Thyroid gland (tissue), 4 donors: ENCODE measurements at regions not wholly inside any gene's neighbourhood (a gene's known extent, or its start where the extent isn't known, plus 50 kb on each side); places are given as distances from the start of the nearest gene placed in this dataset.

Experiments used
- DNase-seq, 2 donors: peaks; one replicate each; pipeline ENCODE4 v3.0.0-alpha.2; 2019
- H3K27ac ChIP-seq, 3 donors: fragments of 200-600 bp; sonication (generic); 1 replicate in 2 of 3; 2 replicates in 1 of 3; pipeline ENCODE4 v1.5.1; 2016 to 2019; ENCODE audit warnings: mild to moderate bottlenecking in 1 of 3, moderate library complexity in 1 of 3
- H3K27me3 ChIP-seq: fragments of 200-600 bp; sonication (generic); one replicate; pipeline ENCODE4 v1.5.1; 2019
- H3K36me3 ChIP-seq, 2 donors: fragments of 200-600 bp; sonication (generic); one replicate each; pipeline ENCODE4 v1.5.1; 2016 to 2019
- H3K4me1 ChIP-seq, 2 donors: fragments of 200-600 bp; sonication (generic); one replicate each; pipeline ENCODE4 v1.5.1; 2017 to 2019
- H3K4me3 ChIP-seq, 3 donors: fragments of 200-600 bp; sonication (generic); replicated peaks in 1 of 3; 1 replicate in 2 of 3; 2 replicates in 1 of 3; pipeline ENCODE4 v1.5.1; 2016; ENCODE audit warnings: mild to moderate bottlenecking in 1 of 3
- H3K9me3 ChIP-seq: fragments of 200-600 bp; sonication (generic); one replicate; pipeline ENCODE4 v1.5.1; 2017
- POLR2A ChIP-seq, 2 donors: fragments of 450-650 bp; IDR thresholded peaks; one replicate each; pipeline ENCODE4 v1.6.1; 2017; ENCODE audit warnings: antibody characterized with exemption in 2 of 2, mild to moderate bottlenecking in 2 of 2, moderate library complexity in 1 of 2
- WGBS, 2 donors: methylation state at CpG; one replicate each; pipeline ENCODE4 v1.1.5; 2017; 5-methylcytosine and 5-hydroxymethylcytosine counted together
- intact Hi-C: fragments of 100-400 bp; cut with DNase I; formaldehyde crosslinking; loops from one replicate; pipeline ENCODE4 v1.15.1; 2023
- TF ChIP-seq, protein P1 (sequence below), 6 experiments: fragments of 200-600 bp in 3 of 6; fragments of 450-650 bp in 3 of 6; sonication (generic) in 3 of 6; IDR thresholded peaks; one replicate each; pipeline ENCODE4 v1.5.1; 2016 to 2019; ENCODE audit warnings: antibody characterized with exemption in 6 of 6, mild to moderate bottlenecking in 2 of 6, inconsistent platforms in 1 of 6, moderate library complexity in 1 of 6

DNA sequence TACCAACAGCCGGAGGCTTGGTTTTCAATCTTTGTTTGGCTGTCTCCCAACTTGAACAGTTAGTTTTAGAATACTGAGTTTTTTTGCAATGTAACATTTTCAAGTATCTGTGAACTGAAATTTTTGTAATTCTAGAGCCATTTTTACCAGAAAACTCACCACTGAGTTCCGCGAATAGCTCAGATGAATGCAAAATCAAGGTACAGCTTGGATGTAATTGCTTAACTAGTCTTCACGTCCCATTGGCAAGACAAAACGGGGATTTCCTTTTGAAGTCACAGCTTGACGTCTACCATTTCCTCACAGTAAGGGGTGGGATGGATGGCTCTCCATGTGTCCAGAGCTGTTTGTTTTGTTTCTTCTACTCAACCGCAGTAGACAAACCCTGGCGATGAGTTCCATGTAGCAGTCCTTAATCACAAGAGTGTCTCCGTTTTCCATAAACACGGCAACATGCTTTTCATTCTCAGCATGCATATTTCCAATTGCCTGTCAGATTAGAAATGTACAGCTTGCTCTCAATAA, 55.8 kb upstream of the FGFR2 start:
- DNase-seq, result no peak
- H3K4me3 ChIP-seq, result no peak overlapping the region
- no peaks in the 10 kb centered on the region for H3K36me3 ChIP-seq
- H3K4me1 ChIP-seq, result no peaks in the 10 kb centered on the region
- 82 to 86% methylated on average over 10 of the region's 10 CpGs for WGBS, 2 donors
- intact Hi-C loops, result no loop called here
- no peaks in the 10 kb centered on the region for H3K27me3 ChIP-seq
- no peaks in the 10 kb centered on the region for H3K9me3 ChIP-seq
- no peak for TF ChIP-seq POLR2A (IDR thresholded peaks at IDR 0.05)
- TF ChIP-seq, protein P1, sequence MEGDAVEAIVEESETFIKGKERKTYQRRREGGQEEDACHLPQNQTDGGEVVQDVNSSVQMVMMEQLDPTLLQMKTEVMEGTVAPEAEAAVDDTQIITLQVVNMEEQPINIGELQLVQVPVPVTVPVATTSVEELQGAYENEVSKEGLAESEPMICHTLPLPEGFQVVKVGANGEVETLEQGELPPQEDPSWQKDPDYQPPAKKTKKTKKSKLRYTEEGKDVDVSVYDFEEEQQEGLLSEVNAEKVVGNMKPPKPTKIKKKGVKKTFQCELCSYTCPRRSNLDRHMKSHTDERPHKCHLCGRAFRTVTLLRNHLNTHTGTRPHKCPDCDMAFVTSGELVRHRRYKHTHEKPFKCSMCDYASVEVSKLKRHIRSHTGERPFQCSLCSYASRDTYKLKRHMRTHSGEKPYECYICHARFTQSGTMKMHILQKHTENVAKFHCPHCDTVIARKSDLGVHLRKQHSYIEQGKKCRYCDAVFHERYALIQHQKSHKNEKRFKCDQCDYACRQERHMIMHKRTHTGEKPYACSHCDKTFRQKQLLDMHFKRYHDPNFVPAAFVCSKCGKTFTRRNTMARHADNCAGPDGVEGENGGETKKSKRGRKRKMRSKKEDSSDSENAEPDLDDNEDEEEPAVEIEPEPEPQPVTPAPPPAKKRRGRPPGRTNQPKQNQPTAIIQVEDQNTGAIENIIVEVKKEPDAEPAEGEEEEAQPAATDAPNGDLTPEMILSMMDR (IDR thresholded peaks at IDR 0.05), result no peak
- H3K27ac ChIP-seq, result no peak overlapping the region

DNA sequence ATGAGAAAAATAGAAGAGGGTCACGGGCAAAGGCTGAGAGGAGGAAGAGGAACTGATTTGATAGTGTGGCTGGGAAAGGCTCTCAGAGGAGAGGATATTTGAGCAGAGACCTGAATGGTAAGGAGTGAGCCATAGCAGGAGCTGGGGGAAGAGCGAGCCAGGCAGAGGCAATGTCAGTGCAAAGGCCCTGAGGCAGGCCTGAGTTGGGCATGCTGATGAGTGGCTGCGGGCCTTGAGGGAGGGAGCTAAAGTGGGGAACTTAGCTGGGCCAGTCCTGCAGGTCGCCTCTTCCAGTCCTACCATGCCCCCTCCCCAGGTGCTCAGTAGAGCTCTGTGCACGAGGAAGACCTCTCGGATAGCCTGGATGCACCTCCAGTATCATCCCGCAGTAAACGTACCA, 55.4 kb upstream of the FGFR2 start:
- H3K27me3 ChIP-seq, result no peaks in the 10 kb centered on the region
- no peaks in the 10 kb centered on the region for H3K36me3 ChIP-seq
- no peaks in the 10 kb centered on the region for H3K9me3 ChIP-seq
- TF ChIP-seq, protein P1 (IDR thresholded peaks at IDR 0.05), result no peak
- no peak for TF ChIP-seq POLR2A (IDR thresholded peaks at IDR 0.05)
- intact Hi-C loops, result no loop called here
- H3K4me1 ChIP-seq, result no peaks in the 10 kb centered on the region
- H3K27ac ChIP-seq, result no peak overlapping the region
- WGBS, 2 donors, result 87 to 96% methylated on average over 7 to 8 of the region's 8 CpGs
- no peak overlapping the region for H3K4me3 ChIP-seq
- DNase-seq, result no peak

DNA sequence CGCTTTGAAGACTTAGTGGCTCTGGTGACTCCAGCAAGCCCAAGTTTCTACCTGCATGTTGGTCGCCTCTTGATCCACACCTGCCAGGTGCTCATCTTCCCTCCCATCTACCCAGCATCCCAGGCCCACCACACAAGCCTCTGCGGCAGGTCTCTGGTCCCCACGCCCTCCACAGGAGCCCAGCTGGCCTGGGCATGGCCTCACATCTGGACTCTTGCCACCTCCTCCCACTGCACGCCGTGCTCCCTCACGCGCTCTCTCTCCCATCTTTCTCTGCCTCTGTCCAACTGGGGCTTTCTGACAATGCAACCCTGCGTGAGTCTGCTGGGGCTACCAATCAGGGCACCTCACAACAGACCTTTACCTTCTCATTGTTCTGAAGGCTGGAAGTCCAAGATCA, 50.2 kb upstream of the FGFR2 start:
- intact Hi-C loops, result no loop called here
- DNase-seq, result no peak
- Histone ChIP-seq H3K27ac (no peak overlapping the region), H3K9me3 (no peaks in the 10 kb centered on the region), H3K4me3 (no peak overlapping the region), H3K4me1 (no peaks in the 10 kb centered on the region), H3K36me3 (no peaks in the 10 kb centered on the region), H3K27me3 (no peaks in the 10 kb centered on the region)
- TF ChIP-seq, protein P1 (IDR thresholded peaks at IDR 0.05), result no peak
- TF ChIP-seq POLR2A (IDR thresholded peaks at IDR 0.05), result no peak
- WGBS, 2 donors, result 90 to 98% methylated on average over 9 of the region's 9 CpGs

DNA sequence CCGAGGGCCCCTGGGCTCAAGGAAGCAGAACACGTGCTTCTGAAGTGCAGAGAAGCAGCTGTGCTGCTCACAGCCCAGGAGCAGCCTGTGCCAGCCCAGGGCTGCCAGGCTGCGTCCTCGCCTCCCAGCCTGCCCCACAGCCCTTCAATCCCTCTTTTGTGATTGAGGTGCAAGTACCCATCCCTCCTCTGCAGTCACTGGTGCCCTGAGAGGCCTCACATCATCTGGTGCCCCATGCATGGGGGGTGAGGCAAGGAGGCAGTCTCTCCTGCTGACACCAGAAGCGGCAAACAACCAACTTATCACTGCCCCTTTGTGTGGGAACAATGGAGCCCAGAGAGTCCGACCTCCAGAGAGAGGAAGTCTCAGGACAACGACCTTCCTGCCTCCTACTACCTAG, 49.8 kb upstream of the FGFR2 start:
- 40 to 42% methylated on average over 5 to 7 of the region's 7 CpGs for WGBS, 2 donors
- H3K4me3 ChIP-seq, result no peak overlapping the region
- no peaks in the 10 kb centered on the region for H3K27me3 ChIP-seq
- intact Hi-C loops, result no loop called here
- H3K9me3 ChIP-seq, result no peaks in the 10 kb centered on the region
- H3K27ac ChIP-seq, result no peak overlapping the region
- no peaks in the 10 kb centered on the region for H3K4me1 ChIP-seq
- TF ChIP-seq, protein P1 (IDR thresholded peaks at IDR 0.05), result no peak
- no peak for TF ChIP-seq POLR2A (IDR thresholded peaks at IDR 0.05)
- no peaks in the 10 kb centered on the region for H3K36me3 ChIP-seq
- no peak for DNase-seq
